ENCODE measurements at regions not wholly inside any gene's neighbourhood (a gene's known extent, or its start where the extent isn't known, plus 50 kb on each side); places are given as distances from the start of the nearest gene placed in this dataset.

- Histone ChIP-seq H3F3A (ENCODE audit: insufficient read depth, low read length, poor library complexity, severe bottlenecking) (no peaks in the 10 kb centered on the region), H3K27ac (ENCODE audit: low read length) (no peak overlapping the region), H4K20me1 (ENCODE audit: insufficient read depth) (no peaks in the 10 kb centered on the region), H3K27me3 (ENCODE audit: insufficient read depth, low read depth, low read length) (no peaks in the 10 kb centered on the region), H3K4me3 (ENCODE audit: low read length) (no peak overlapping the region), H3K9ac (ENCODE audit: low read length) (no peak overlapping the region), H3K9me2 (ENCODE audit: insufficient read depth, low read length) (no peaks in the 10 kb centered on the region), H3K4me2 (ENCODE audit: low read length) (no peak overlapping the region), H3K9me3 (ENCODE audit: low read length) (no peaks in the 10 kb centered on the region), H3K36me3 (ENCODE audit: insufficient read depth, low read length) (no peaks in the 10 kb centered on the region), H3K79me2 (replicated peaks; ENCODE audit: insufficient read depth, low read length) (no peaks in the 10 kb centered on the region), H2AFZ (ENCODE audit: low read depth, low read length) (no peak overlapping the region)
- TF ChIP-seq EZH2 (IDR thresholded peaks at IDR 0.05; ENCODE audit: borderline replicate concordance, insufficient read depth, low read length, poor library complexity, severe bottlenecking) (no peak), CTCF (IDR thresholded peaks at IDR 0.05; ENCODE audit: poor library complexity, severe bottlenecking) (no peak), EP300 (conservative IDR thresholded peaks at IDR 0.05; ENCODE audit: poor library complexity, severe bottlenecking) (no peak), MXI1 (conservative IDR thresholded peaks at IDR 0.05; ENCODE audit: poor library complexity, severe bottlenecking) (no peak), POLR2AphosphoS5 (IDR thresholded peaks at IDR 0.05) (no peak)
These were observed 674.3 kb downstream of the NUP35 start for GRCh38 chr2:183798535-183798934.

DNA sequence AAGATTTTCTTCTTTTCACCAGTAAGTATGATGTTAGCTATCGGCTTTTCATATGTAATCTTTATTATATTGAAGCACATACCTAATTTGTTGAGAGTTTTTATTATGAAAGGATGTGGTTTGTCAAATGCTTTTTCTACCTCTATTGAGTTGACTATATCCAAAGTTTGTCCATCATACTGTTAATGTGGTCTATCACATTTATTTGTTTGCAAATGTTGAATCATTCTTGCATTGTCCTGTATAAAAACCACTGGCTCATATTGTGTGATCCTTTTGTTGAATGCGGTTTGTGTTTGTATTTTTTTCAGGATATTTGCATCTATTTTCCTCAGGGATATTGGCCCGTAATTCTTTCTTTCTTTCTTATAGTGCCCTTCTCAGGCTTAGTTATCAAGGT lies 675.5 kb downstream of the NUP35 start:
- Histone ChIP-seq H3K9me3 (ENCODE audit: low read length) (no peaks in the 10 kb centered on the region), H3K27ac (ENCODE audit: low read length) (no peak overlapping the region), H3K9ac (ENCODE audit: low read length) (no peak overlapping the region), H3K4me3 (ENCODE audit: low read length) (no peak overlapping the region), H3K27me3 (ENCODE audit: insufficient read depth, low read depth, low read length) (no peaks in the 10 kb centered on the region), H3K4me2 (ENCODE audit: low read length) (no peak overlapping the region), H4K20me1 (ENCODE audit: insufficient read depth) (no peaks in the 10 kb centered on the region), H3K79me2 (replicated peaks; ENCODE audit: insufficient read depth, low read length) (no peaks in the 10 kb centered on the region), H3K9me2 (ENCODE audit: insufficient read depth, low read length) (no peaks in the 10 kb centered on the region), H3F3A (ENCODE audit: insufficient read depth, low read length, poor library complexity, severe bottlenecking) (no peaks in the 10 kb centered on the region), H2AFZ (ENCODE audit: low read depth, low read length) (no peak overlapping the region), H3K36me3 (ENCODE audit: insufficient read depth, low read length) (no peaks in the 10 kb centered on the region)
- TF ChIP-seq REST (IDR thresholded peaks at IDR 0.05; ENCODE audit: borderline replicate concordance) = no peak
- TF ChIP-seq CTCF (IDR thresholded peaks at IDR 0.05; ENCODE audit: poor library complexity, severe bottlenecking) = no peak
- no peak for TF ChIP-seq SMC3 (conservative IDR thresholded peaks at IDR 0.05; ENCODE audit: poor library complexity)
- no peak for TF ChIP-seq EP300 (conservative IDR thresholded peaks at IDR 0.05; ENCODE audit: poor library complexity, severe bottlenecking)
- no peak for TF ChIP-seq RAD21 (conservative IDR thresholded peaks at IDR 0.05)
- no peak for TF ChIP-seq EZH2 (IDR thresholded peaks at IDR 0.05; ENCODE audit: borderline replicate concordance, insufficient read depth, low read length, poor library complexity, severe bottlenecking)
- no peak for TF ChIP-seq POLR2AphosphoS5 (IDR thresholded peaks at IDR 0.05)
- no peak for TF ChIP-seq MXI1 (conservative IDR thresholded peaks at IDR 0.05; ENCODE audit: poor library complexity, severe bottlenecking)
- TF ChIP-seq TAF1 (IDR thresholded peaks at IDR 0.05; ENCODE audit: low read depth) = no peak
